ENCODE measurements at regions not wholly inside any gene's neighbourhood (a gene's known extent, or its start where the extent isn't known, plus 50 kb on each side); places are given as distances from the start of the nearest gene placed in this dataset.

DNA sequence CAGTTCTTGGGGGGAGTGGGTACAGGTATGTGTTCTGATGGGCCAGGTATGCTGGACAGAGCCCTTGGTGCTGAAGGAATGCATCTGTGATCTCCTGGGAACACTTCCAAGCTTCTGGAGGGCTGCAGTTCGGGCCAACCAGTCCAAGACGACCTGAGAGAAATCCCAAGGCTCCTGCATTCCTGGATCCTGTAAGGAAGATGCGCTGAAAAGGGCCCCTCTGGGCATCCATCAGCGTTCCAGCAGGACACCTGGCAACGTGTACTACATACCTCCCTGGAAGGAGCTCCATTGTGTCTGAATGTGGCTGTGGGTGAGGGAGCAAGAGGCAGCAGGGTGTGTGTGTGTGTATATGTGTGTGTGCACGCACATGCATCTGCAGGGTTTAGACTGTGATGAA, 144.7 kb downstream of the FAM43A start:
- no peak overlapping the region for H3K27ac ChIP-seq (ENCODE audit: low read length)
- TF ChIP-seq CTCF (IDR thresholded peaks at IDR 0.05; ENCODE audit: low read length) (no peak), EZH2phosphoT487 (IDR thresholded peaks at IDR 0.05; ENCODE audit: low read length) (no peak)
- H3K4me2 ChIP-seq (ENCODE audit: low read depth, low read length), result no peak overlapping the region
- H3K9me3 ChIP-seq (replicated peaks; ENCODE audit: insufficient read depth, low read length), result no peaks in the 10 kb centered on the region
- H3K9ac ChIP-seq (ENCODE audit: low read length), result no peak overlapping the region
- no peak overlapping the region for H2AFZ ChIP-seq (ENCODE audit: low read length)
- no peaks in the 10 kb centered on the region for H3K9me2 ChIP-seq (replicated peaks; ENCODE audit: insufficient read depth, low read length)
- H4K20me1 ChIP-seq (ENCODE audit: insufficient read depth, low read length), result no peaks in the 10 kb centered on the region
- H3K36me3 ChIP-seq (replicated peaks; ENCODE audit: insufficient read depth, low read length), result no peaks in the 10 kb centered on the region
- no peaks in the 10 kb centered on the region for H3K4me1 ChIP-seq (ENCODE audit: low read length)
- no peak for DNase-seq
- no peak overlapping the region for H3K4me3 ChIP-seq (ENCODE audit: low read length)
- H3K79me2 ChIP-seq (ENCODE audit: low read length), result no peaks in the 10 kb centered on the region
- no peaks in the 10 kb centered on the region for H3K27me3 ChIP-seq (replicated peaks; ENCODE audit: insufficient read depth, low read length)
- H3F3A ChIP-seq (ENCODE audit: insufficient read depth, low read length), result no peaks in the 10 kb centered on the region

DNA sequence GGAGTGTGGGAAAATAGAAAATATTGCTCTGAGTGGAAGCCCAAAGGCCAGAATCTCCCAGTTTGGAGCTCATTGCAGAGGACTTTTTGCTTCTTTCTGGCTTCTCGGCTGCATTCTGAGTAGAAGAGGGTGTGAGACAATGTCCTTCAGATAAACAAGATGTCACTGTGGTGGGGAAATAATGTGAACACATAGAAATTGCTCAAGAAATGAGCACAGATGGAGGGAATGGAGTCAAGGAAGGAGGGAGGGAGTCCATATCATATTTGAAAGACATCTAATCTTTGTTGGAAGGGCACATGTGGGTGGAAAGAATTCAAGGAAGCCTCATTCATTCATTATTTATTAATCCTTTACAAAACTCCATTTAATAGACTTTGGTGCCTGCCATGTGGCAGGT, 145.3 kb downstream of the FAM43A start:
- H3K27me3 ChIP-seq (replicated peaks; ENCODE audit: insufficient read depth, low read length), result no peaks in the 10 kb centered on the region
- H3K9me3 ChIP-seq (replicated peaks; ENCODE audit: insufficient read depth, low read length), result no peaks in the 10 kb centered on the region
- no peak overlapping the region for H2AFZ ChIP-seq (ENCODE audit: low read length)
- H3K9ac ChIP-seq (ENCODE audit: low read length), result no peak overlapping the region
- no peak for DNase-seq
- H3K27ac ChIP-seq (ENCODE audit: low read length), result no peak overlapping the region
- H3K4me2 ChIP-seq (ENCODE audit: low read depth, low read length), result no peak overlapping the region
- no peak overlapping the region for H3K4me3 ChIP-seq (ENCODE audit: low read length)
- no peaks in the 10 kb centered on the region for H3K9me2 ChIP-seq (replicated peaks; ENCODE audit: insufficient read depth, low read length)
- no peaks in the 10 kb centered on the region for H4K20me1 ChIP-seq (ENCODE audit: insufficient read depth, low read length)
- H3K4me1 ChIP-seq (ENCODE audit: low read length), result no peaks in the 10 kb centered on the region
- H3K36me3 ChIP-seq (replicated peaks; ENCODE audit: insufficient read depth, low read length), result no peaks in the 10 kb centered on the region
- H3F3A ChIP-seq (ENCODE audit: insufficient read depth, low read length), result no peaks in the 10 kb centered on the region
- TF ChIP-seq EZH2phosphoT487 (IDR thresholded peaks at IDR 0.05; ENCODE audit: low read length) (no peak), CTCF (IDR thresholded peaks at IDR 0.05; ENCODE audit: low read length) (no peak), EZH2 (optimal IDR thresholded peaks at IDR 0.05; ENCODE audit: low read depth, low read length) (no peak)
- no peaks in the 10 kb centered on the region for H3K79me2 ChIP-seq (ENCODE audit: low read length)

DNA sequence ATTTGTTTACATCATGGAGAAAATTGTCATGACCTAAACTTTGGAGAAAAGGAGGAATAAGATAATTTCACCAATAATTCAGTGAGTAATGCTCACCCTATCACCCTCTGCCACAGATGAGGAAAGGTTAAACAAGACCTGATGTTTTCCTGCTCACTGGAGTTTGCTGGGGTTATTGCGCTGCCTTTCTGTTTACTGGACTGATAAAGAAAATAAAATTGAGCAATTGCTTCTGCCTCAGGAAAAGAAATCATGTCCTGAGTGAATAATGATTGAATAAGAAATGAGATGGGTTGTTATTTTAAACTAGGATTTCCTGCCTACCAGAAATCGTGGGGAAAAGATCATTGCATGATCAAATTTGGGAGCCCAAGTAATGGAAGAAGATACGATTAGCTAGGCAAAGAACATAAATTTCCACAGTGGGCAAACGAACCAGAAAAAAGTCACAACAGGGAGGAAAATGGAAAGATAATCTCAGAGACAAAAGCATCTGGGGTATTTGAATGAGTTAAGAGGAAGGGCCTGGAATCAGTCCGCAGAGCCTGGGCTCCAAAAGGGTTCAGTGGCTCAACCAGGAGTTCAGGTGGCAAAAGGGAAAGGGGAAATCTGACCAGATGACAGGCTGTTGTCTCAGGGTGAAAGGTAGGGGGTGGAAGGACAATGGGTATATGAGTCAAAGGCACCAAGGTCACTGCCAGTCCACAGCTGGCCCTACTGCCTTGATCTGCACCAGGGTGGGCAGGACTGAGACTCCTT, 146.8 kb downstream of the FAM43A start:
- Histone ChIP-seq H3K79me2 (ENCODE audit: low read length) (no peaks in the 10 kb centered on the region), H3F3A (ENCODE audit: insufficient read depth, low read length) (no peaks in the 10 kb centered on the region), H3K36me3 (replicated peaks; ENCODE audit: insufficient read depth, low read length) (no peaks in the 10 kb centered on the region), H4K20me1 (ENCODE audit: insufficient read depth, low read length) (no peaks in the 10 kb centered on the region), H3K4me2 (ENCODE audit: low read depth, low read length) (no peak overlapping the region), H3K4me1 (ENCODE audit: low read length) (no peaks in the 10 kb centered on the region), H3K9me2 (replicated peaks; ENCODE audit: insufficient read depth, low read length) (no peaks in the 10 kb centered on the region), H3K27ac (ENCODE audit: low read length) (no peak overlapping the region), H3K4me3 (ENCODE audit: low read length) (no peak overlapping the region), H3K9me3 (replicated peaks; ENCODE audit: insufficient read depth, low read length) (no peaks in the 10 kb centered on the region), H2AFZ (ENCODE audit: low read length) (no peak overlapping the region), H3K27me3 (replicated peaks; ENCODE audit: insufficient read depth, low read length) (no peaks in the 10 kb centered on the region), H3K9ac (ENCODE audit: low read length) (no peak overlapping the region)
- no peak for DNase-seq
- TF ChIP-seq CTCF (IDR thresholded peaks at IDR 0.05; ENCODE audit: low read length) (no peak), EZH2phosphoT487 (IDR thresholded peaks at IDR 0.05; ENCODE audit: low read length) (no peak), EZH2 (optimal IDR thresholded peaks at IDR 0.05; ENCODE audit: low read depth, low read length) (no peak)

Measured in MM.1S (cell line).